ENCODE measurements at regions not wholly inside any gene's neighbourhood (a gene's known extent, or its start where the extent isn't known, plus 50 kb on each side); places are given as distances from the start of the nearest gene placed in this dataset.
"Not testable (repeated sequence)": the region's sequence is repeated elsewhere in the genome, so short reads cannot be mapped to it uniquely, and the experiment has no call there.

DNA sequence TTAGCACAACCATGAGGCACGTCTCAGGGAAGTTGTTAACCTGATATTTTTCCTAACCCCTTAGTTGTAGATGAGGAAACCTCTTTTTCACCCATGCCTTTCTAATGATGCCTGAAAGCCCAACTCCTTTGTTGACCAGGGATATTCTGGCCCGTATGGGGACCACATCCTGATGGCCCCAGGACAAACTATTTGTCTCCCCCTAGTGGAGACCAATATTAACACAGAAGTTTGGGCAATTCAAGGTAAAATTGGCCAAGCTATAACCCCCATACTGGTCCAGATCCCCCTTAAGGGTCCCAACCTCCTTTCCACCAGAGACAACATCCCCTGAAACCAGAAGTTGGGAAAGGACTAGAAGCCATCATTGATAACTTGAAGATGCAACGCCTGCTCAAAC is 893.3 kb downstream of the SORCS1 start:
- no peak overlapping the region for H3K4me2 ChIP-seq
- no peaks in the 10 kb centered on the region for H3K79me2 ChIP-seq
- no peaks in the 10 kb centered on the region for H3K9me3 ChIP-seq (ENCODE audit: low read depth)
- H4K20me1 ChIP-seq (ENCODE audit: insufficient read depth, poor library complexity, severe bottlenecking), result no peaks in the 10 kb centered on the region
- no peak for DNase-seq (ENCODE audit: low spot score)
- H3K9me2 ChIP-seq (replicated peaks; ENCODE audit: insufficient read depth), result no peaks in the 10 kb centered on the region
- H3K27me3 ChIP-seq, result no peaks in the 10 kb centered on the region
- TF ChIP-seq EZH2 (IDR thresholded peaks at IDR 0.05; ENCODE audit: borderline replicate concordance) (no peak), EZH2phosphoT487 (IDR thresholded peaks at IDR 0.05; ENCODE audit: low read depth, severe bottlenecking, unreplicated experiment) (no peak)
- TF ChIP-seq, protein P1, sequence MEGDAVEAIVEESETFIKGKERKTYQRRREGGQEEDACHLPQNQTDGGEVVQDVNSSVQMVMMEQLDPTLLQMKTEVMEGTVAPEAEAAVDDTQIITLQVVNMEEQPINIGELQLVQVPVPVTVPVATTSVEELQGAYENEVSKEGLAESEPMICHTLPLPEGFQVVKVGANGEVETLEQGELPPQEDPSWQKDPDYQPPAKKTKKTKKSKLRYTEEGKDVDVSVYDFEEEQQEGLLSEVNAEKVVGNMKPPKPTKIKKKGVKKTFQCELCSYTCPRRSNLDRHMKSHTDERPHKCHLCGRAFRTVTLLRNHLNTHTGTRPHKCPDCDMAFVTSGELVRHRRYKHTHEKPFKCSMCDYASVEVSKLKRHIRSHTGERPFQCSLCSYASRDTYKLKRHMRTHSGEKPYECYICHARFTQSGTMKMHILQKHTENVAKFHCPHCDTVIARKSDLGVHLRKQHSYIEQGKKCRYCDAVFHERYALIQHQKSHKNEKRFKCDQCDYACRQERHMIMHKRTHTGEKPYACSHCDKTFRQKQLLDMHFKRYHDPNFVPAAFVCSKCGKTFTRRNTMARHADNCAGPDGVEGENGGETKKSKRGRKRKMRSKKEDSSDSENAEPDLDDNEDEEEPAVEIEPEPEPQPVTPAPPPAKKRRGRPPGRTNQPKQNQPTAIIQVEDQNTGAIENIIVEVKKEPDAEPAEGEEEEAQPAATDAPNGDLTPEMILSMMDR (IDR thresholded peaks at IDR 0.05; ENCODE audit: poor library complexity), result no peak
- no peaks in the 10 kb centered on the region for H3K4me1 ChIP-seq (ENCODE audit: insufficient read depth)
- H3K27ac ChIP-seq, result no peak overlapping the region
- H2AFZ ChIP-seq, result no peak overlapping the region
- H3K36me3 ChIP-seq (replicated peaks; ENCODE audit: insufficient read depth, low read depth), result no peaks in the 10 kb centered on the region
- H3K4me3 ChIP-seq, result no peak overlapping the region
- WGBS (ENCODE audit: low lambda C conversion rate, missing lambda C conversion rate), result 97% methylated on average over 2 of the region's 3 CpGs

DNA sequence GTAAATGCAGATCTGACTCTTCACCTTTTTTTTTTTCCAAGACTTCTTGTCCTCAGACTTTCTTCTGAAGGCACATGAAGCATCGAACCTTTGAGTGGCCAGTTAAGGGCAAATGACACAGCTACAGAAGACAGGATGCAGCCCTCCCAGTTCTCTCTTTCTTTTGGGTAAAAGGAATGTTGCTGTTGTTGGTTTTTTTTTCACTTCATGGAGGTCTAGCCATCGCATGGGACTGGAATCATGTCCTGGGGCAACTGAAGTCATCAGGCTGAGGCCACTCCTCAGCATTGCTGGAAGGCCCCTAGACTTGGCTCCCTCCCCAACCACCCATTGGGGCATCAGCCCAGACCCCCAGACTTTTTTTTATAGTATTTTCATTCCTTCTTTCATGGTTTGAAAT is 896.5 kb downstream of the SORCS1 start:
- H4K20me1 ChIP-seq (ENCODE audit: insufficient read depth, poor library complexity, severe bottlenecking), result no peaks in the 10 kb centered on the region
- H3K4me3 ChIP-seq, result no peak overlapping the region
- no peak for TF ChIP-seq EZH2 (IDR thresholded peaks at IDR 0.05; ENCODE audit: borderline replicate concordance)
- TF ChIP-seq EZH2phosphoT487 (IDR thresholded peaks at IDR 0.05; ENCODE audit: low read depth, severe bottlenecking, unreplicated experiment), result no peak
- TF ChIP-seq, protein P1 (IDR thresholded peaks at IDR 0.05; ENCODE audit: poor library complexity), result no peak
- H3K36me3 ChIP-seq (replicated peaks; ENCODE audit: insufficient read depth, low read depth), result no peaks in the 10 kb centered on the region
- no peak for DNase-seq (ENCODE audit: low spot score)
- WGBS (ENCODE audit: low lambda C conversion rate, missing lambda C conversion rate), result 64% methylated on average over 2 of the region's 2 CpGs
- no peaks in the 10 kb centered on the region for H3K79me2 ChIP-seq
- H3K27ac ChIP-seq, result no peak overlapping the region
- no peaks in the 10 kb centered on the region for H3K9me2 ChIP-seq (replicated peaks; ENCODE audit: insufficient read depth)
- no peaks in the 10 kb centered on the region for H3K27me3 ChIP-seq
- no peaks in the 10 kb centered on the region for H3K9me3 ChIP-seq (ENCODE audit: low read depth)
- H3K4me1 ChIP-seq (ENCODE audit: insufficient read depth), result no peaks in the 10 kb centered on the region
- no peak overlapping the region for H3K4me2 ChIP-seq
- H2AFZ ChIP-seq, result no peak overlapping the region

DNA sequence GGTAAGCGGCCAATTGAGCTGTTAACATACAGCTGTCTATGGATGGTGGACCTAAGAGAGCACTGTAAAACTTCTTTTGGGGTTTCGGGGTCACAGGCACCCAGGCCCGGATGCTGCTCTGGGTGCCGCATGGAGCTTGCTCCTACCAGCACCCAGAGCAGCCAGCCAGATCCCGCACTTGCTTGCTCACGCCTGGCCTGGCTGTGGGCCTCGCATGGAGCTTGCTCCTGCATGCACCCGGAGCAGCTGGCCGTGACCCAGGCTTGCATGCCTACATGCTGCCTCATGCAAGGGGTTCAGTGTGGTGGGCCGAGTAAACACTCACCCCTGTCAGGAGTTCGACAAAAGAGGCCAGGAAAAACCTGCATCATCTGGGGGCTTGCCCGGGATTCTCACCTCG is 896.9 kb downstream of the SORCS1 start:
- no peak for TF ChIP-seq EZH2 (IDR thresholded peaks at IDR 0.05; ENCODE audit: borderline replicate concordance)
- no peak for TF ChIP-seq EZH2phosphoT487 (IDR thresholded peaks at IDR 0.05; ENCODE audit: low read depth, severe bottlenecking, unreplicated experiment)
- TF ChIP-seq, protein P1 (IDR thresholded peaks at IDR 0.05; ENCODE audit: poor library complexity), result no peak
- no peak overlapping the region for H2AFZ ChIP-seq
- H3K4me2 ChIP-seq, result no peak overlapping the region
- no peaks in the 10 kb centered on the region for H3K9me2 ChIP-seq (replicated peaks; ENCODE audit: insufficient read depth)
- H3K36me3 ChIP-seq (replicated peaks; ENCODE audit: insufficient read depth, low read depth), result no peaks in the 10 kb centered on the region
- H3K4me1 ChIP-seq (ENCODE audit: insufficient read depth), result no peaks in the 10 kb centered on the region
- 86% methylated on average over 13 of the region's 13 CpGs for WGBS (ENCODE audit: low lambda C conversion rate, missing lambda C conversion rate)
- no peak overlapping the region for H3K4me3 ChIP-seq
- H3K9me3 ChIP-seq (ENCODE audit: low read depth), result no peaks in the 10 kb centered on the region
- no peak overlapping the region for H3K27ac ChIP-seq
- DNase-seq (ENCODE audit: low spot score), result no peak
- H4K20me1 ChIP-seq (ENCODE audit: insufficient read depth, poor library complexity, severe bottlenecking), result no peaks in the 10 kb centered on the region
- no peaks in the 10 kb centered on the region for H3K27me3 ChIP-seq
- H3K79me2 ChIP-seq, result no peaks in the 10 kb centered on the region

DNA sequence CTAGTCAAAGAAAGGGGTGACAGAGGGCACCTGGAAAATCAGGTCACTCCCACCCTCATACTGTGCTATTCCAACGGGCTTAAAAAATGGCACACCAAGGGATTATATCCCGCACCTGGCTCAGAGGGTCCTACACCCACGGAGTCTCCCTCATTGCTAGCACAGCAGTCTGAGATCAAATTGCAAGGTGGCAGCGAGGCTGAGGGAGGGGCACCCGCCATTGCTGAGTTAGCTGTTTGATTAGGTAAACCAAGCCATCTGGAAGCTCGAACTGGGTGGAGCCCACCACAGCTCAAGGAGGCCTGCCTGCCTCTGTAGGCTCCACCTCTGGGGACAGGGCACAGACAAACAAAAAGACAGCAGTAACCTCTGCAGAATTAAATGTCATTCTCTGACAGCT is 907.1 kb downstream of the SORCS1 start:
- not testable (repeated sequence) for H3K79me2 ChIP-seq; H3K4me1 ChIP-seq (ENCODE audit: insufficient read depth); H2AFZ ChIP-seq; H3K36me3 ChIP-seq (replicated peaks; ENCODE audit: insufficient read depth, low read depth); DNase-seq (ENCODE audit: low spot score); H3K4me3 ChIP-seq; H3K27ac ChIP-seq; H4K20me1 ChIP-seq (ENCODE audit: insufficient read depth, poor library complexity, severe bottlenecking); H3K9me3 ChIP-seq (ENCODE audit: low read depth); H3K9me2 ChIP-seq (replicated peaks; ENCODE audit: insufficient read depth); H3K27me3 ChIP-seq; H3K4me2 ChIP-seq
- 63% methylated on average over 6 of the region's 6 CpGs for WGBS (ENCODE audit: low lambda C conversion rate, missing lambda C conversion rate)
